Bronchial epithelial cell (primary cell): ENCODE measurements at regions not wholly inside any gene's neighbourhood (a gene's known extent, or its start where the extent isn't known, plus 50 kb on each side); places are given as distances from the start of the nearest gene placed in this dataset.

Source experiments
- DNase-seq: peaks from one replicate; pipeline ENCODE4 v3.0.0-alpha.2; 2010; ENCODE audit warnings: low read depth
- FAIRE-seq: peaks from 2 replicates; lab custom pipeline; 2011; peaks lifted over from hg19 to GRCh38; lab: Jason Lieb, UNC
- H3K27me3 ChIP-seq: 2 replicates; pipeline ENCODE4 v1.5.1; 2011; ENCODE audit warnings: low read length; ENCODE audit not compliant: control insufficient read depth, insufficient read depth
- H3K36me3 ChIP-seq: 2 replicates; pipeline ENCODE4 v1.5.1; 2011; ENCODE audit warnings: low read length; ENCODE audit not compliant: control insufficient read depth, insufficient read depth
- H3K4me3 ChIP-seq: 2 replicates; pipeline ENCODE4 v1.5.1; 2011; ENCODE audit warnings: mild to moderate bottlenecking, low read depth, low read length, control low read depth
- TF ChIP-seq, protein P1 (sequence below): IDR thresholded peaks from 2 replicates; pipeline ENCODE4 v1.5.1; 2011; ENCODE audit warnings: mild to moderate bottlenecking, moderate library complexity, low read length, control low read depth, inconsistent platforms; ENCODE audit not compliant: insufficient read depth, severe bottlenecking

DNA sequence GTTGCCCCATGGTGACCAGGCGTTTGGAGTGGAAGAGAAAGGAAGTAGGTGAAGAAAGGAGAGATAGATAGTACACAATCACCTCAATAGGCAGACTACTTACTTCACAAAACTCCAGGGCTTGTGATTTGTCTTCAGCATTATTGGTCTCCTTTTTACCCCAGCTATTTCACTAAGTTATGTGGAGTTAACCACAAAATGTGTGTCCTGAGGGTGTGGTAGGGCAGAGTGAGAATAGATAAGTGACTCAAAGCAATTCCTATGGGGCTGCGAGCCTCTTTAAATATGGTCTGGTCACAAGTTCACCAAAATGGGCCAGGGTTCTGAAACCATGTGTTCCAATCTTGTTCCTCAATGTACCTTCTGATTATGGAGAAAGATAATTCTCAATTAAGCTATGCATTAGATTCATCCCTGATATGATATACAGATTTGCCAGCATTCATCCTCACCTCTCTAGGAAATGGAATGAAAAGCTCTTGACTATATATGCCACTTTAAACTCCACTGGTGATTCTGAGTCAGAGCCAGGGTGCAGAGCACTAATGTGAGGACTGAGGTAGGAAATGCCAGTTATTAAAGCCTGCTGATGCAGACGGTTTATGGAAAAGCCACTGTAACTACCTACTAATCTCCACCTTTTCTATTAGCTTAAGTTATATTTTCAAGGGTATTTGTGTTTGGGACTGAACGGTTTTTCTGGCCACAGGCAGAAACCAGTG lies 310.6 kb upstream of the MANEA start:
- Histone ChIP-seq H3K36me3 (no peaks in the 10 kb centered on the region), H3K27me3 (no peaks in the 10 kb centered on the region), H3K4me3 (no peak overlapping the region)
- DNase-seq (peak; percentile 22), FAIRE-seq (no peak)
- TF ChIP-seq, protein P1, sequence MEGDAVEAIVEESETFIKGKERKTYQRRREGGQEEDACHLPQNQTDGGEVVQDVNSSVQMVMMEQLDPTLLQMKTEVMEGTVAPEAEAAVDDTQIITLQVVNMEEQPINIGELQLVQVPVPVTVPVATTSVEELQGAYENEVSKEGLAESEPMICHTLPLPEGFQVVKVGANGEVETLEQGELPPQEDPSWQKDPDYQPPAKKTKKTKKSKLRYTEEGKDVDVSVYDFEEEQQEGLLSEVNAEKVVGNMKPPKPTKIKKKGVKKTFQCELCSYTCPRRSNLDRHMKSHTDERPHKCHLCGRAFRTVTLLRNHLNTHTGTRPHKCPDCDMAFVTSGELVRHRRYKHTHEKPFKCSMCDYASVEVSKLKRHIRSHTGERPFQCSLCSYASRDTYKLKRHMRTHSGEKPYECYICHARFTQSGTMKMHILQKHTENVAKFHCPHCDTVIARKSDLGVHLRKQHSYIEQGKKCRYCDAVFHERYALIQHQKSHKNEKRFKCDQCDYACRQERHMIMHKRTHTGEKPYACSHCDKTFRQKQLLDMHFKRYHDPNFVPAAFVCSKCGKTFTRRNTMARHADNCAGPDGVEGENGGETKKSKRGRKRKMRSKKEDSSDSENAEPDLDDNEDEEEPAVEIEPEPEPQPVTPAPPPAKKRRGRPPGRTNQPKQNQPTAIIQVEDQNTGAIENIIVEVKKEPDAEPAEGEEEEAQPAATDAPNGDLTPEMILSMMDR, result no peak

- FAIRE-seq, result no peak
These were observed 302.6 kb upstream of the MANEA start for GRCh38 chr6:95274686-95275235.

GRCh38 chr6:95279616-95280015 lies 297.7 kb upstream of the MANEA start:
- Histone ChIP-seq H3K4me3 (no peak overlapping the region), H3K27me3 (no peaks in the 10 kb centered on the region), H3K36me3 (no peaks in the 10 kb centered on the region)
- TF ChIP-seq, protein P1, result no peak
- FAIRE-seq, result no peak
- no peak for DNase-seq

More at GRCh38 chr6:95274686-95275235, 302.6 kb upstream of the MANEA start:
- DNase-seq, result no peak
- Histone ChIP-seq H3K36me3 (no peaks in the 10 kb centered on the region), H3K4me3 (no peak overlapping the region), H3K27me3 (no peaks in the 10 kb centered on the region)
- TF ChIP-seq, protein P1, result no peak

- FAIRE-seq (no peak), DNase-seq (peak; percentile 31)
- Histone ChIP-seq H3K36me3 (no peaks in the 10 kb centered on the region), H3K4me3 (no peak overlapping the region), H3K27me3 (no peaks in the 10 kb centered on the region)
- TF ChIP-seq, protein P1, result peak; percentile 40
These were observed 296.6 kb upstream of the MANEA start for GRCh38 chr6:95280686-95281273.

DNA sequence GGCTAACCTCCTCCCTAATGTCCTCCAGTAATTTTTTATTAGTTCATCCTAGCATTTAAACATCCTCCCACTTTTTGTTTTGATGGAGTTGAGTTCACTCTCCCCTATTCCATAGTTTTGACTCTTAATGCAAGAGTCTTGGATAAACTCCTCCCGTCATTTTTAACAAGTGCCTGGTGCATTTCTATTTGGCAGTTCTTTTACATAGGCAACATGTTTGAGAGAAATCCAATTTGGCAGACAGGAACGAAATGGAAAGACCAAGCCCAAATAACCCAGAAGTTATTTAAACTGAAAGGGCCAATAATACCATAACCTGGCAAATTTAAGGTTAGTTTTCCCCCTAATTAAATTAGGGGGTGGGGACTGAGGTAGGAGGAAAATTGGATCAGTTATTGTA lies 291.5 kb upstream of the MANEA start:
- no peaks in the 10 kb centered on the region for H3K36me3 ChIP-seq
- TF ChIP-seq, protein P1, result no peak
- H3K27me3 ChIP-seq, result no peaks in the 10 kb centered on the region
- no peak for DNase-seq
- no peak for FAIRE-seq
- no peak overlapping the region for H3K4me3 ChIP-seq
